Breast epithelium (tissue), 3 donors: ENCODE measurements at regions not wholly inside any gene's neighbourhood (a gene's known extent, or its start where the extent isn't known, plus 50 kb on each side); places are given as distances from the start of the nearest gene placed in this dataset.

Experiments
- CTCF ChIP-seq, 3 donors: fragments of 450-650 bp; IDR thresholded peaks; one replicate each; pipeline ENCODE4 v1.5.1; 2016 to 2017; ENCODE audit warnings: antibody characterized with exemption in 3 of 3, mild to moderate bottlenecking in 3 of 3, moderate library complexity in 3 of 3
- POLR2A ChIP-seq: fragments of 450-650 bp; IDR thresholded peaks from one replicate; pipeline ENCODE4 v1.6.1; 2016; ENCODE audit warnings: antibody characterized with exemption, mild to moderate bottlenecking, moderate library complexity

- no peak for TF ChIP-seq CTCF (IDR thresholded peaks at IDR 0.05)
- TF ChIP-seq POLR2A, result no peak
These were observed 330.5 kb upstream of the B3GALT2 start for GRCh38 chr1:193516755-193517388.
